ENCODE measurements at regions not wholly inside any gene's neighbourhood (a gene's known extent, or its start where the extent isn't known, plus 50 kb on each side); places are given as distances from the start of the nearest gene placed in this dataset.
A peak's percentile ranks its signal among the peaks of the same experiment; 100 is the strongest.

GRCh38 chr9:118321788-118322187 lies 617.6 kb downstream of the TLR4 start:
- no peak for DNase-seq

DNA sequence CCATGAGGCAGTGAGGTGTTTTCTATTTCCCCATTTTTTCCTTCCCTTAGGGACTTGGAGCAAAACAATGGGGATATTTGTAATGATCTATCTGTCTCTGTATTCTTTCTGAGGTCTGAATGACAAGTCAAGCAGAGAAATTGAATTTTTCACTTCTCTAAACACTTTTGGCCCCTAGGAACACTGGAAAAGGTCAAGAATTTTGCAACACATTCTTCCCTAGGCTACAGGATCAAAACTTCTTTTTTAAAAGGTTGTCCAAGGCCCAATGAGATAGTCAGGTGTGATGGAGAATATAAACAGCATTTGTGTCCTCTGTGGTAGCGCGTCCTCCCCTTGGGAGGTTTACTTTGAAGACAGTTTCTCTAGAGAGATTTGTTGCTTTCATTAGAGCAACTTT lies 620.5 kb downstream of the TLR4 start:
- no peak for DNase-seq

DNA sequence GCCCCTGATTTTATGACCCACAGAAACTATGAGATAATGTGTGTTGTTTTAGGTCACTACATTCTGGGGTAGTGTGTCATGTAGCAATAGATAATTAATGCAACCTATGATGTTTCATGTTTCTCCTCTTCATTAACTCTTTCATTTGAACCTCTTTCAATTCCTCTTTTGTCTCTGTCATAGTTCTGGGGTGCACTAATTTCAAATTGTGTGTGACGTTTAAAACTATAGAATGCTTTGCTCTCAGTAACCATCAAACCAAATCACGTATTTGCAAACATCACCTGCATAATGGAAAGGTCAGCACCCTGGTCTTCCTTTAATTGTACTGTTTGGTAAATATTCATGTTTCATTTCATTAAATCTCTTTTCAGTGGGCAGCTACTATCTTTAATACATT lies 621.6 kb downstream of the TLR4 start:
- no peak for DNase-seq

GRCh38 chr9:118326326-118326725 lies 622.1 kb downstream of the TLR4 start:
- DNase-seq, result no peak

- no peak for DNase-seq
Measured at GRCh38 chr9:118330191-118330986, 626.2 kb downstream of the TLR4 start.

DNA sequence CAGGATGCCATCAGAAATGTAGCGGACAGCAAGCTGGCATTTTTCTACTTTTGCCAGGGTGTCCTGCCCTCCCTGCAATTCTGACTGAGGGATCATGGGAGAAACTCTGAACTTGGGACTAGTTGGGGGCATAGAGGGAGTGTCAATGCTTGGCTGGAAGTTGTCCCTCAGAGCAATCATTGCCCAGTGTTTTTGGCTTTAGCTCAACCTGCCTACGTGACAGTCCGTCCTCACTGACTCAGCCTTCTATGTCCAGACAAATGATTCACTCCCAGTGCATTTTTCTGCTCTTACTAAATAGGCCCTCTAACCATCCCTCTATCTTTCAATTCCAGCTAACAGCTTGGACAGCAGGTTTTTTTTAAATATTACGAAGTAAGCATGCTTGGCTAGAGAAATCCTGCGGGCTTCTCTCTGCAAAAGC lies 627.4 kb downstream of the TLR4 start:
- DNase-seq, result peak in 1 of 2 experiments; percentile 37

GRCh38 chr9:118336250-118336942 lies 632.2 kb downstream of the TLR4 start:
- no peak for DNase-seq

DNA sequence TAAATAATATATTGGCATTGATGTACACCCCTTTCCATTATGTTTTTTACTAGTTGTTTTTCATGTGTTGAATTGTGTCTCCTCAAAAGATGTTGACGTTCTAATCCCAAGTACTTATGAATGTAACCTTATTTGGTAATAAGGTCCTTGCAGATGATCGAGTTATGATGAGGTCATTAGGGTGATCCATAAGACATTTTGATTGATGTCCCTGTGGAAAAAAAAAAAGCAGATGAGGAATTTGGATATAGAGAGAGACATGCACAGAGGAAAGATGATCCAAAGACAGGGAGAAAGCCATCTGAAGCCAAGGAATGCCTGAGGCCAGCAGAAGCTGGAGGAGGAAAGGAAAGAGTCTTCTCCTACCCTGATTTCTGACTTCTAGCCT lies 632.7 kb downstream of the TLR4 start:
- DNase-seq, result no peak

DNA sequence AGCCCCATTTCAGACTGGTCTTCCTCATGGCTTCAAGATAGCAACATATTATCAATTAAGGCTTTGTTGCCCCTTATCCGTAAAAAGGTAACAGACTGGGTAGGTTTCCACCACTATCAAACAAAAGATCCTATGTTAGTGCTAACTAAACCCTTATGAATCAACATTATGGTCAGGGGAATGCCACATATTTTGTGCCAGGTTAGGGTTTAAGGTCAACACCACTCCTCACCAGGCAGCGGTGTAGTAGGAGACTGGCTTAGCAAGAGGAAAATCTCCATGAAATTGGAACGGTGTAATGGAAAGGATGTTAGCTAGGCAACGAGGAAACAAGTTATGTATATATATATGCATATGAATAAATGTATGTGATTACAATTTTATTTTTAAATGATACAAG lies 655.8 kb downstream of the TLR4 start:
- no peak for DNase-seq

DNA sequence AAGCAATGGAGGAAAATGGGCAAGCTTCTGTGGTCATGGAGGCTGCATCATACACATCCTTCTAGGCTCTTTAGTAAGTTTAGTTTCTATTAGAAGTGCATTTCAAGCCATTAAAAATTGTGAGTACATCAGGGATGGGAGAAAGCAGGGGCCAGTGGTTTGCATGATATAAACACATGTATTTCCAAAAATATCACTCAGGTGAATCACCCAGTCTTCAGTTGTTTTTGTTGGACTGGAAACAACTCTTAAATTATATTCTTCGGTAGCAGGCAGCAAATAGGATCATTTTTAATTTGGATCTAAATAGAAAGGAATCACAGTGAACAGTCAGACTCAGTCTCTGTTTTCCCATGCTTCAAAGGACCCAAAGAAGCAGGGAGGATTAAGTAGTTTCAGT lies 657.9 kb downstream of the TLR4 start:
- DNase-seq, result no peak

- DNase-seq, result no peak
Measured at GRCh38 chr9:118362596-118362995, 658.4 kb downstream of the TLR4 start.

DNA sequence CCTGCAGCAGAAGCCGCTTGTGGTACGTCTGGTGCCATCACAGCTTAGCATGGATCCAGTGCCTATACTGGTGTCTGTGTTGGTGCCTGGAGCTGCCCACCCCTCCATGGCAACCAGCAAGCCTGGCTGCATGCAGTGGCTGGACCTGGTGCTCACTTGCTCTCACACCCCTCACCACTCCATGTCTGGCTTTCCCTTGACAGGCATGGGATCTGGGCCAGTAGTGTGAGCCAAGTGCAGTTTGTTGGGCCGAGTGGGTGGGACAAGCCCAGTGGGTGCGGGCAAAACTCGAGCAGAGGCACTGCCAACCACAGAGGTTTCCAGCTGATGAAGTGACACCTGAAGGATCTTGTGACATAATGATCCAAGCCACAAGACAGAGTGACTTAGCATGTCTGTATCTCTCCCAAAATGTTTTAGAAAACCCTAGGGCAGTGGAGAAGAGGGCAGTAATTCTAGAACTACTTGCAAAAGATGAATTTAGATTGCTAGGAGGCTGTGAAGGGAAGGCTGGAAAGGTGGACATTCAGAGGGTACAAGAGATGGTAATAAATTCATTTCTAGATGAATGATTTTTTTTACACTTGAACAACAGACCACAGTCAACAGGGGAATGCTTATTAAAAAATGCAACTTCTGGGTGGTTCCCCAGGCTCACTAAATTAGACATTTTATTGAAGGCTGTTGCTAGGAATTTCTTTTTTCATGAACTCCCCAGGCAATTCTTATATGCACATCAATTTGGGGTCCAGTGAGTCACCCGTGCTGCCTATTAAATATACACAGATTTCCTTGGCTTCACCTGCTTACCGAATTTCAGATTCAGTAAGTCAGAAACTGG lies 660.3 kb downstream of the TLR4 start:
- DNase-seq, result peak in 1 of 2 experiments; percentile 3

- DNase-seq, result no peak
Measured at GRCh38 chr9:118366228-118366627, 662.0 kb downstream of the TLR4 start.

- DNase-seq, result no peak
Measured at GRCh38 chr9:118367383-118367782, 663.2 kb downstream of the TLR4 start.

DNA sequence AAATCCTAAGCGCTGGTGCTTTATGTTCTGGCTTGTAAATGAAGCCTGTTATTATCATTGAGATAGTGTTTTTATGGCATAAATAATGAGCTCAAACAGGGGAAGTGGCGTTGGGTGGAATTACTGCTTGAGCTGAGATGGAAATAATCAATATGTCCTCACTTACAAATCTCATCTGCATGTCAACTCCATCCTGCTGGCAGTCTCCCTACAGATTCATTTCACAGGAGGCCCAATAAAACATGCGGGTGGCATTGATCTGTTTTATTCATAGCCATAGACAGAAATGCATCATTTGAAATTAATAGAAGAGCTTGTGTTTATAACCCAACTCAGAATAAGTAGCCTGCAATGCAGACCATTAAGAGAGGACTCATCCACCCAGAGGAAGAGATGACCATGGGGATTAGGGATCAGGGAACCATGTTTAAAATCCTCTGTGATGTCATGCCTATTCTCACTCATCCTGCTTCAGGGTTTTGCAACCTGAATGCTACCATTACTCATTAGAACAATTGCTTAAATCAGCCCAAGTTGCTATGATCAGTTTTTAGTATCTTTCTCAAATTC lies 680.4 kb downstream of the TLR4 start:
- no peak for DNase-seq

DNA sequence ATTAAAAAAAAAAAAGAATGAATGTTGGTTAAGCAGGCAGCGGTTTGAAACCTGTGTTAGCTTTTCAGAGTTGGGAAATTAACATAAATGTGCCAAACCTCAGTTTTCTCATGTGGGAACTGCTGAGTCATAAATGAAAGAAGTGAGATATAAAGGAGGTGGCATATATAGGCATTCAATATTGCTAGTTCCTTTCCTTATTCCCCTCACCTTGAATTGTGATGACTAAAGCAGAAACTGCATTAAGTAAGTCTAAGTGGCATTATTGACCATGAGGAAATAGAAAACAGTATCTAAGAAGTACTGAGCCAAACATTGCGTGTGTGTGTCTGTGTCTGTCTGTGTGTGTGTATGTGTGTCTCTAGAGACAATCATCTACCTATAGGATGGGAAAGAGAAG lies 691.2 kb downstream of the TLR4 start:
- no peak for DNase-seq

DNA sequence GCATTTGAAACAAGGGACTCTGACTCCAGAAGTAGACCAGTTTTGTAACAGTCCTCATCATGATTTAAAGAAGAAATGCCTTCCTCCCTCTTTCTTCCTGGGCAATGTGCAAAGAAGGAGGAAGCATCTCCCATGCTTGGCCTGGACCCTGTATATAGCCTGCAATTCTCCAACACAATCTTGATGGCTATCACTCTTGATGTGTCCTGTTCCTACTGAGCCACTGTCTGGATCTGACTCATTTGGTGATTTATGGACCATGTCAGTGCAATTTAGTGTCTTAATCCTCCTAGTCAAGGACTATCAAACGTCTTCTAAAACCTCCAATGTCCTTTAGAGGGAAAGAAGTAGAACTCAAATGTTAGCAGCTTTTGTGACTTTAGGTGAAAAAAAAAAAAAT lies 697.3 kb downstream of the TLR4 start:
- no peak for DNase-seq

- DNase-seq, result no peak
Measured at GRCh38 chr9:118414676-118415075, 710.5 kb downstream of the TLR4 start.

DNA sequence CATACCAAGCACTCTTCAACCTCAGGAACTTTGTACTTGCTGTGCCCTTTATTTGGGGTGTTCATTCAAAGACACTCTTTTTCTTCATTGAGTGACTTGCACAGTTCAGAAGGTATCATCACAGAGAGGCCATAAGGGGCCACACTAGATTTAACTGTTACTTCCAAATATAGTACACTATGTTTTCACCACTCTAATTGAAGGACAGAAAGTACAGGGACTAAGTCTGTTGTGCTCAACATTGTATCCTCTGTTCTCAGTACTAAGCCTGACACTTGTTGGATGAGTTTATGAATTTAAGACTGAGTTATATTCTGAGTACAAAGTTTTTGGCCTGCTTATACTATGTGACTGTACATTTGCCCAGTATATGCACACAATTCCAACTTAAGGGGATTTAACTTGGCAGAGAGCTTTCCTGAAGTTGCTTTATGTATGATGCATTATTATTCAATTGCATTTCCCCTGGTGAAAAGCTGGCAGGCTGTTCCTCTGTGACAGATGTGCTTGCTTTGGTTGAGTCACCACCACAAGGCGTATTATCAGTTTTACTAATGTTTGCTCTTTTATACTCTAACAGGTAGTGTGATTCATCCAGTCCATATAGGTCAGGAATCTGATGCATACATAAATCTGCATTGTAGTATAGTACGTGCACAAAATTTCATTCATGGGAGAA lies 714.8 kb downstream of the TLR4 start:
- DNase-seq, result peak; percentile 55 to 67

GRCh38 chr9:118419676-118420075 lies 715.5 kb downstream of the TLR4 start:
- peak; percentile 57 to 61 for DNase-seq

- no peak for DNase-seq
Measured at GRCh38 chr9:118422508-118422907, 718.3 kb downstream of the TLR4 start.

DNA sequence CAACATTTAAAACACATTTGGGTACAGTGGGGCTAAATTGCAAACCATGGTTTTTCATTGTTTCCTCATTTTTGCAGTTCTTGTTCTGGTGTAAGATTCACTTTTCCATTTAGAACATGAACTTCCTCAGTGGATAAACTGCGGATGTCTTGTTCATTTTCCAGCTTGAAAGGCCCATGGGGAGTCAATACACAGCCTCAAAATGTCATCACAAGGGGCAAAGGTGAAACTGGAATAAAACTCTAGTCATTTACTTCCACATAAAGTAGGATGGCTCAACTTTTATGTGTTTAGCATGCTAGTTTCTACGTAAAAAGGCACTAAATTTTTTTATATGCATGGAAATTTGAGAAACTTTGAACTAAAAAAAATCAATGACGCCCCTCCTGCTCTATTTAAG lies 718.8 kb downstream of the TLR4 start:
- DNase-seq, result no peak

- no peak for DNase-seq
Measured at GRCh38 chr9:118423721-118424120, 719.5 kb downstream of the TLR4 start.

Data from NCI-H446 (cell line).